ENCODE measurements at regions not wholly inside any gene's neighbourhood (a gene's known extent, or its start where the extent isn't known, plus 50 kb on each side); places are given as distances from the start of the nearest gene placed in this dataset.

GRCh38 chr2:163302141-163302540 lies 433.7 kb downstream of the FIGN start:
- no peak overlapping the region for H3K14ac ChIP-seq (ENCODE audit: low read length)

GRCh38 chr2:163291790-163292189 lies 444.0 kb downstream of the FIGN start:
- Histone ChIP-seq H4K8ac (ENCODE audit: low read depth, low read length) (no peak overlapping the region), H3K18ac (ENCODE audit: low read length) (no peak overlapping the region), H2BK120ac (ENCODE audit: insufficient read depth, low read length, poor library complexity) (no peak overlapping the region), H2BK5ac (ENCODE audit: low read depth, low read length, poor library complexity) (no peak overlapping the region), H3K27me3 (ENCODE audit: insufficient read depth, low read length) (no peaks in the 10 kb centered on the region), H3K79me1 (ENCODE audit: low read length) (no peaks in the 10 kb centered on the region), H2AK5ac (ENCODE audit: low read length) (no peak overlapping the region), H3K79me2 (ENCODE audit: control insufficient read depth, insufficient read depth, low read length, poor library complexity) (no peaks in the 10 kb centered on the region), H2AFZ (ENCODE audit: insufficient read depth, low read length, poor library complexity) (no peak overlapping the region), H4K91ac (ENCODE audit: low read depth, low read length) (no peak overlapping the region), H2BK12ac (ENCODE audit: low read length) (no peak overlapping the region), H3K4me2 (ENCODE audit: low read length) (no peak overlapping the region), H3K4me1 (ENCODE audit: control insufficient read depth in 1 of 2, insufficient read depth in 2 of 2, low read length in 2 of 2) (no peaks in the 10 kb centered on the region), H3K9me3 (ENCODE audit: insufficient read depth, low read depth, low read length) (no peaks in the 10 kb centered on the region), H4K12ac (ENCODE audit: low read depth, low read length) (no peak overlapping the region), H3K4ac (ENCODE audit: low read depth, low read length) (no peak overlapping the region), H3K27ac (ENCODE audit: low read depth, low read length) (no peak overlapping the region), H3K14ac (ENCODE audit: low read length) (no peak overlapping the region), H3K4me3 (ENCODE audit: low read depth, low read length) (no peak overlapping the region), H3K9ac (ENCODE audit: low read length) (no peak overlapping the region), H3K23ac (ENCODE audit: low read length) (no peak overlapping the region), H3K36me3 (ENCODE audit: control insufficient read depth in 1 of 2, insufficient read depth in 2 of 2, low read length in 2 of 2) (no peaks in the 10 kb centered on the region)
- no CpG with 5 or more reads among the region's 6 CpGs for WGBS (ENCODE audit: extremely low coverage, insufficient coverage, insufficient read length)
- no peak for DNase-seq

More at GRCh38 chr2:163302141-163302540, 433.7 kb downstream of the FIGN start:
- Histone ChIP-seq H3K4me2 (ENCODE audit: low read length) (no peak overlapping the region), H3K18ac (ENCODE audit: low read length) (no peak overlapping the region), H3K79me1 (ENCODE audit: low read length) (no peaks in the 10 kb centered on the region), H3K4ac (ENCODE audit: low read depth, low read length) (no peak overlapping the region), H3K27me3 (ENCODE audit: insufficient read depth, low read length) (no peaks in the 10 kb centered on the region), H3K36me3 (ENCODE audit: control insufficient read depth in 1 of 2, insufficient read depth in 2 of 2, low read length in 2 of 2) (no peaks in the 10 kb centered on the region), H2BK12ac (ENCODE audit: low read length) (no peak overlapping the region), H4K12ac (ENCODE audit: low read depth, low read length) (no peak overlapping the region), H4K8ac (ENCODE audit: low read depth, low read length) (no peak overlapping the region), H2BK120ac (ENCODE audit: insufficient read depth, low read length, poor library complexity) (no peak overlapping the region), H3K4me1 (ENCODE audit: control insufficient read depth in 1 of 2, insufficient read depth in 2 of 2, low read length in 2 of 2) (no peaks in the 10 kb centered on the region), H3K9me3 (ENCODE audit: insufficient read depth, low read depth, low read length) (peaks cover 7% of the 10 kb centered on the region), H3K23ac (ENCODE audit: low read length) (no peak overlapping the region), H3K79me2 (ENCODE audit: control insufficient read depth, insufficient read depth, low read length, poor library complexity) (no peaks in the 10 kb centered on the region), H2BK5ac (ENCODE audit: low read depth, low read length, poor library complexity) (no peak overlapping the region), H3K27ac (ENCODE audit: low read depth, low read length) (no peak overlapping the region), H4K91ac (ENCODE audit: low read depth, low read length) (no peak overlapping the region), H2AK5ac (ENCODE audit: low read length) (no peak overlapping the region), H3K9ac (ENCODE audit: low read length) (no peak overlapping the region), H2AFZ (ENCODE audit: insufficient read depth, low read length, poor library complexity) (no peak overlapping the region), H3K4me3 (ENCODE audit: low read depth, low read length) (no peak overlapping the region)
- DNase-seq = no peak
- WGBS (ENCODE audit: extremely low coverage, insufficient coverage, insufficient read length) = no CpG with 5 or more reads among the region's 1 CpG

- H4K91ac ChIP-seq (ENCODE audit: low read depth, low read length) = no peak overlapping the region
- no peak overlapping the region for H3K4ac ChIP-seq (ENCODE audit: low read depth, low read length)
- no peaks in the 10 kb centered on the region for H3K79me2 ChIP-seq (ENCODE audit: control insufficient read depth, insufficient read depth, low read length, poor library complexity)
- H2BK5ac ChIP-seq (ENCODE audit: low read depth, low read length, poor library complexity) = no peak overlapping the region
- H3K14ac ChIP-seq (ENCODE audit: low read length) = no peak overlapping the region
- H3K9ac ChIP-seq (ENCODE audit: low read length) = no peak overlapping the region
- H3K18ac ChIP-seq (ENCODE audit: low read length) = no peak overlapping the region
- WGBS (ENCODE audit: extremely low coverage, insufficient coverage, insufficient read length) = no CpG with 5 or more reads among the region's 2 CpGs
- H3K27me3 ChIP-seq (ENCODE audit: insufficient read depth, low read length) = no peaks in the 10 kb centered on the region
- no peak for DNase-seq
- H3K4me2 ChIP-seq (ENCODE audit: low read length) = no peak overlapping the region
- H3K4me3 ChIP-seq (ENCODE audit: low read depth, low read length) = no peak overlapping the region
- no peak overlapping the region for H2AK5ac ChIP-seq (ENCODE audit: low read length)
- H4K12ac ChIP-seq (ENCODE audit: low read depth, low read length) = no peak overlapping the region
- no peak overlapping the region for H2AFZ ChIP-seq (ENCODE audit: insufficient read depth, low read length, poor library complexity)
- no peak overlapping the region for H4K8ac ChIP-seq (ENCODE audit: low read depth, low read length)
- no peak overlapping the region for H2BK12ac ChIP-seq (ENCODE audit: low read length)
- no peaks in the 10 kb centered on the region for H3K4me1 ChIP-seq (ENCODE audit: control insufficient read depth in 1 of 2, insufficient read depth in 2 of 2, low read length in 2 of 2)
- no peaks in the 10 kb centered on the region for H3K36me3 ChIP-seq (ENCODE audit: control insufficient read depth in 1 of 2, insufficient read depth in 2 of 2, low read length in 2 of 2)
- no peak overlapping the region for H3K27ac ChIP-seq (ENCODE audit: low read depth, low read length)
- H2BK120ac ChIP-seq (ENCODE audit: insufficient read depth, low read length, poor library complexity) = no peak overlapping the region
- no peak overlapping the region for H3K23ac ChIP-seq (ENCODE audit: low read length)
- no peaks in the 10 kb centered on the region for H3K9me3 ChIP-seq (ENCODE audit: insufficient read depth, low read depth, low read length)
- no peaks in the 10 kb centered on the region for H3K79me1 ChIP-seq (ENCODE audit: low read length)
These were observed 443.1 kb upstream of the KCNH7 start for GRCh38 chr2:163281717-163282116.

- Histone ChIP-seq H3K23ac (ENCODE audit: low read length) (no peak overlapping the region), H2BK12ac (ENCODE audit: low read length) (no peak overlapping the region), H3K79me1 (ENCODE audit: low read length) (no peaks in the 10 kb centered on the region), H3K36me3 (ENCODE audit: control insufficient read depth in 1 of 2, insufficient read depth in 2 of 2, low read length in 2 of 2) (no peaks in the 10 kb centered on the region), H3K27me3 (ENCODE audit: insufficient read depth, low read length) (no peaks in the 10 kb centered on the region), H2AK5ac (ENCODE audit: low read length) (no peak overlapping the region), H3K9me3 (ENCODE audit: insufficient read depth, low read depth, low read length) (peaks cover 3% of the 10 kb centered on the region), H4K12ac (ENCODE audit: low read depth, low read length) (no peak overlapping the region), H2AFZ (ENCODE audit: insufficient read depth, low read length, poor library complexity) (no peak overlapping the region), H3K79me2 (ENCODE audit: control insufficient read depth, insufficient read depth, low read length, poor library complexity) (no peaks in the 10 kb centered on the region), H3K4me2 (ENCODE audit: low read length) (no peak overlapping the region), H4K91ac (ENCODE audit: low read depth, low read length) (no peak overlapping the region), H3K14ac (ENCODE audit: low read length) (no peak overlapping the region), H3K4ac (ENCODE audit: low read depth, low read length) (no peak overlapping the region), H2BK5ac (ENCODE audit: low read depth, low read length, poor library complexity) (no peak overlapping the region), H3K9ac (ENCODE audit: low read length) (no peak overlapping the region), H3K4me1 (ENCODE audit: control insufficient read depth in 1 of 2, insufficient read depth in 2 of 2, low read length in 2 of 2) (no peaks in the 10 kb centered on the region), H2BK120ac (ENCODE audit: insufficient read depth, low read length, poor library complexity) (no peak overlapping the region), H3K18ac (ENCODE audit: low read length) (no peak overlapping the region), H3K27ac (ENCODE audit: low read depth, low read length) (no peak overlapping the region), H4K8ac (ENCODE audit: low read depth, low read length) (no peak overlapping the region), H3K4me3 (ENCODE audit: low read depth, low read length) (no peak overlapping the region)
- no CpG with 5 or more reads among the region's 9 CpGs for WGBS (ENCODE audit: extremely low coverage, insufficient coverage, insufficient read length)
- DNase-seq = no peak
These were observed 430.9 kb upstream of the KCNH7 start for GRCh38 chr2:163269374-163270021.
